K562 (cell line): ENCODE measurements at regions not wholly inside any gene's neighbourhood (a gene's known extent, or its start where the extent isn't known, plus 50 kb on each side); places are given as distances from the start of the nearest gene placed in this dataset.

Experiments used
- ATAC-seq: fragments of 200-7000 bp; cut with Tn5 transposase; 3 replicates; pipeline ENCODE4 v1.9.1; 2020; ENCODE audit warnings: moderate library complexity
- BruUV-seq: library from RNA; stranded (reverse); fragments of 400-500 nt; replicated peaks from 2 replicates; lab custom pipeline; 2021; lab: Mats Ljungman, UMichigan
- CTCF ChIA-PET: fragments of 300-600 bp; formaldehyde crosslinking; extraction: SDS; loops from one replicate; lab custom pipeline; 2021; ENCODE audit warnings: low intra/inter-chr PET ratio; lab: Yijun Ruan, JAX
- POLR2A ChIA-PET: fragments of 300-600, 350-650 bp; sonication (Branson Sonifier 250); formaldehyde crosslinking; extraction: SDS; loops from one replicate; lab custom pipeline; 2021; ENCODE audit warnings: antibody characterized with exemption, inconsistent platforms; lab: Yijun Ruan, JAX
- DNase-seq, 4 experiments: peaks; one replicate each; pipeline versions ENCODE4 v3.0.0 to v3.0.0-alpha.2; 2011 to 2018; ENCODE audit warnings: low spot score in 3 of 4, mixed read lengths in 3 of 4; ENCODE audit errors: extremely low read depth in 1 of 4
- FAIRE-seq: peaks from 2 replicates; lab custom pipeline; 2011; peaks lifted over from hg19 to GRCh38; lab: Jason Lieb, UNC
- H2AFZ ChIP-seq: 2 replicates; pipeline ENCODE4 v1.6.0; 2011; ENCODE audit warnings: low read depth, low read length, control low read depth, inconsistent platforms
- H3K27ac ChIP-seq: fragments of 200-600 bp; 3 replicates; pipeline ENCODE4 v1.8.0; 2011; ENCODE audit warnings: low read depth, mild to moderate bottlenecking, control low read depth, inconsistent platforms, low read length, moderate library complexity, mixed read lengths; ENCODE audit errors: extremely low read depth
- H3K27me3 ChIP-seq, 2 experiments: fragments of 300-600 bp in 1 of 2; 2 replicates in 1 of 2; 3 replicates in 1 of 2; pipeline versions ENCODE4 v1.6.0 to v1.8.0; 2011; ENCODE audit warnings: inconsistent platforms in 2 of 2, low read length in 2 of 2, mild to moderate bottlenecking in 1 of 2, mixed read lengths in 1 of 2, moderate library complexity in 1 of 2; ENCODE audit not compliant: control insufficient read depth in 2 of 2, insufficient read depth in 2 of 2
- H3K36me3 ChIP-seq: fragments of 300-600 bp; 3 replicates; pipeline ENCODE4 v1.8.0; 2011; ENCODE audit warnings: mild to moderate bottlenecking, low read length, inconsistent platforms; ENCODE audit not compliant: control insufficient read depth, insufficient read depth
- H3K4me1 ChIP-seq, 2 experiments: fragments of 200-600 bp in 1 of 2; replicated peaks in 1 of 2; 2 replicates in 1 of 2; 3 replicates in 1 of 2; pipeline versions ENCODE4 v1.5.1 to v1.8.0; 2011; ENCODE audit warnings: inconsistent platforms in 2 of 2, low read length in 2 of 2, mild to moderate bottlenecking in 1 of 2, mixed read lengths in 1 of 2, moderate library complexity in 1 of 2; ENCODE audit not compliant: control insufficient read depth in 2 of 2, insufficient read depth in 2 of 2
- H3K4me2 ChIP-seq: 2 replicates; pipeline ENCODE4 v1.6.1; 2011; ENCODE audit warnings: low read length, control low read depth, inconsistent platforms, mixed read lengths; ENCODE audit not compliant: insufficient read depth
- H3K4me3 ChIP-seq: fragments of 200-600 bp; sonication (generic), shearing (Covaris generic); 2 replicates; pipeline ENCODE4 v1.5.1; 2016; ENCODE audit warnings: control low read depth, inconsistent platforms
- H3K79me2 ChIP-seq: fragments of 200-600 bp; 3 replicates; pipeline ENCODE4 v1.8.0; 2011; ENCODE audit warnings: low read length, inconsistent platforms; ENCODE audit not compliant: control insufficient read depth, insufficient read depth
- H3K9ac ChIP-seq, 2 experiments: 2 replicates each; pipeline versions ENCODE4 v1.6.0 to v1.6.1; 2011; ENCODE audit warnings: low read depth in 2 of 2, low read length in 2 of 2, control low read depth in 1 of 2, inconsistent platforms in 1 of 2, mild to moderate bottlenecking in 1 of 2, mixed read lengths in 1 of 2; ENCODE audit not compliant: insufficient read depth in 1 of 2
- H3K9me1 ChIP-seq: one replicate; pipeline ENCODE4 v1.6.0; 2011; ENCODE audit warnings: inconsistent platforms, mild to moderate bottlenecking, low read length, moderate library complexity; ENCODE audit not compliant: control insufficient read depth, insufficient read depth
- H3K9me3 ChIP-seq: replicated peaks from 2 replicates; pipeline ENCODE4 v1.5.1; 2011; ENCODE audit warnings: low read depth, low read length, inconsistent platforms; ENCODE audit not compliant: control insufficient read depth, insufficient read depth
- H4K20me1 ChIP-seq: replicated peaks from 2 replicates; pipeline ENCODE4 v1.6.1; 2011; ENCODE audit warnings: low read length, inconsistent platforms, mixed read lengths; ENCODE audit not compliant: control insufficient read depth, insufficient read depth
- BRD4 ChIP-seq: fragments of 200-600 bp; sonication (generic); IDR thresholded peaks from 2 replicates; pipeline ENCODE4 v1.6.1; 2017; ENCODE audit warnings: inconsistent platforms
- MXI1 ChIP-seq: IDR thresholded peaks from 2 replicates; pipeline ENCODE4 v1.6.1; 2011; ENCODE audit warnings: low read depth, mild to moderate bottlenecking, improper control_type of control experiment, low read length
- RBM14 ChIP-seq: fragments of 200-400 bp; formaldehyde crosslinking; IDR thresholded peaks from 2 replicates; pipeline ENCODE4 v1.6.1; 2018; ENCODE audit warnings: low read depth, mild to moderate bottlenecking, low read length, moderate library complexity, borderline replicate concordance; ENCODE audit not compliant: insufficient read depth
- RFX5 ChIP-seq: IDR thresholded peaks from 2 replicates; pipeline ENCODE4 v1.6.1; 2011; ENCODE audit warnings: low read depth, mild to moderate bottlenecking, improper control_type of control experiment, low read length
- SIRT6 ChIP-seq: IDR thresholded peaks from one replicate; pipeline ENCODE4 v1.6.1; 2012; ENCODE audit warnings: low read depth, mild to moderate bottlenecking, control low read depth, inconsistent platforms, low read length, moderate library complexity
- SLC30A9 ChIP-seq: fragments of 250-450 bp; sonication (Bioruptor Pico); IDR thresholded peaks from 2 replicates; pipeline ENCODE4 v1.8.0; 2022; ENCODE audit warnings: mild to moderate bottlenecking, moderate library complexity
- SMARCC2 ChIP-seq: fragments of 450-650 bp; IDR thresholded peaks from 2 replicates; pipeline ENCODE4 v1.6.1; 2017; ENCODE audit warnings: antibody characterized with exemption, moderate library complexity, mild to moderate bottlenecking, low read depth
- TCF3 ChIP-seq: sonication (generic); formaldehyde crosslinking; IDR thresholded peaks from 2 replicates; pipeline ENCODE4 v1.4.0; 2020; ENCODE audit warnings: mild to moderate bottlenecking, missing genetic modification reagents
- WGBS: fragments of 100-300 bp; shearing (Covaris generic); methylation state at CpG from one replicate; pipeline ENCODE4 v1.1.6; 2016; ENCODE audit warnings: low coverage, mixed read lengths; ENCODE audit not compliant: insufficient coverage; ENCODE audit errors: missing lambda C conversion rate; 5-methylcytosine and 5-hydroxymethylcytosine counted together
- in situ Hi-C: fragments of 300-500 bp; cut with MboI; formaldehyde crosslinking; loops from 4 replicates; pipeline ENCODE4 v1.15.0; 2018; ENCODE audit warnings: inconsistent platforms, mixed read lengths
- intact Hi-C: fragments of 100-400 bp; cut with micrococcal nuclease; formaldehyde crosslinking; loops from 2 replicates; pipeline ENCODE4 v1.14.2; 2022
- TF ChIP-seq, protein P1 (sequence below): sonication (generic); formaldehyde crosslinking; IDR thresholded peaks from 2 replicates; pipeline ENCODE4 v1.8.0; 2023; ENCODE audit warnings: mild to moderate bottlenecking, missing genetic modification reagents
- TF ChIP-seq, protein P2 (sequence below): fragments of 450-650 bp; IDR thresholded peaks from 2 replicates; pipeline ENCODE4 v1.6.1; 2016; ENCODE audit warnings: missing biosample characterization, missing genetic modification characterization

DNA sequence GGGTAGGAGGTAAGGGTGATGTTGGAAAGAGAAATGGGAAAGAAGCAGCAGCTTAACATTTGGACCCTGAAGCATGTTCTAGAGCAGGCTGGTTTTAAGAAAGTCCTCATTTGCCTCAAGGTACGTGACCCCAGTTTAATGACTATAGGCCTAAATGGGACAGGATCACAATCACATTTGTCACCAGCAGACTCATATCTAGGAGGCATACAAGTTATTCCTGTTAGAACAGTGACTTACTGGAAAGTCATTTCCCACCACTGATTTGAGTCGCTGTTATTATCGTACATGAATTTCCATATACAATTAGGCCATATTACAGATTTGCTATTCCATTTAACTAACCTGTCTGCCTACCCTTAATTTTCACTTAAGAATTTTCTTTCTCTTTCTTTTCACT, 326.1 kb downstream of the DAD1 start:
- in situ Hi-C loops (no loop called here), intact Hi-C loops (no loop called here)
- no peaks in the 10 kb centered on the region for H3K9me1 ChIP-seq
- DNase-seq, result no peak
- no peaks in the 10 kb centered on the region for H4K20me1 ChIP-seq
- WGBS, result 0% methylated on average over 3 of the region's 3 CpGs
- POLR2A ChIA-PET, result no interaction called here
- TF ChIP-seq TCF3, result no peak
- no peak for TF ChIP-seq SLC30A9
- no peak for TF ChIP-seq BRD4
- no peak for TF ChIP-seq MXI1
- TF ChIP-seq, protein P1, sequence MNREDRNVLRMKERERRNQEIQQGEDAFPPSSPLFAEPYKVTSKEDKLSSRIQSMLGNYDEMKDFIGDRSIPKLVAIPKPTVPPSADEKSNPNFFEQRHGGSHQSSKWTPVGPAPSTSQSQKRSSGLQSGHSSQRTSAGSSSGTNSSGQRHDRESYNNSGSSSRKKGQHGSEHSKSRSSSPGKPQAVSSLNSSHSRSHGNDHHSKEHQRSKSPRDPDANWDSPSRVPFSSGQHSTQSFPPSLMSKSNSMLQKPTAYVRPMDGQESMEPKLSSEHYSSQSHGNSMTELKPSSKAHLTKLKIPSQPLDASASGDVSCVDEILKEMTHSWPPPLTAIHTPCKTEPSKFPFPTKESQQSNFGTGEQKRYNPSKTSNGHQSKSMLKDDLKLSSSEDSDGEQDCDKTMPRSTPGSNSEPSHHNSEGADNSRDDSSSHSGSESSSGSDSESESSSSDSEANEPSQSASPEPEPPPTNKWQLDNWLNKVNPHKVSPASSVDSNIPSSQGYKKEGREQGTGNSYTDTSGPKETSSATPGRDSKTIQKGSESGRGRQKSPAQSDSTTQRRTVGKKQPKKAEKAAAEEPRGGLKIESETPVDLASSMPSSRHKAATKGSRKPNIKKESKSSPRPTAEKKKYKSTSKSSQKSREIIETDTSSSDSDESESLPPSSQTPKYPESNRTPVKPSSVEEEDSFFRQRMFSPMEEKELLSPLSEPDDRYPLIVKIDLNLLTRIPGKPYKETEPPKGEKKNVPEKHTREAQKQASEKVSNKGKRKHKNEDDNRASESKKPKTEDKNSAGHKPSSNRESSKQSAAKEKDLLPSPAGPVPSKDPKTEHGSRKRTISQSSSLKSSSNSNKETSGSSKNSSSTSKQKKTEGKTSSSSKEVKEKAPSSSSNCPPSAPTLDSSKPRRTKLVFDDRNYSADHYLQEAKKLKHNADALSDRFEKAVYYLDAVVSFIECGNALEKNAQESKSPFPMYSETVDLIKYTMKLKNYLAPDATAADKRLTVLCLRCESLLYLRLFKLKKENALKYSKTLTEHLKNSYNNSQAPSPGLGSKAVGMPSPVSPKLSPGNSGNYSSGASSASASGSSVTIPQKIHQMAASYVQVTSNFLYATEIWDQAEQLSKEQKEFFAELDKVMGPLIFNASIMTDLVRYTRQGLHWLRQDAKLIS (CRISPR knock-in tag), result no peak
- no peak for TF ChIP-seq SIRT6
- TF ChIP-seq, protein P2, sequence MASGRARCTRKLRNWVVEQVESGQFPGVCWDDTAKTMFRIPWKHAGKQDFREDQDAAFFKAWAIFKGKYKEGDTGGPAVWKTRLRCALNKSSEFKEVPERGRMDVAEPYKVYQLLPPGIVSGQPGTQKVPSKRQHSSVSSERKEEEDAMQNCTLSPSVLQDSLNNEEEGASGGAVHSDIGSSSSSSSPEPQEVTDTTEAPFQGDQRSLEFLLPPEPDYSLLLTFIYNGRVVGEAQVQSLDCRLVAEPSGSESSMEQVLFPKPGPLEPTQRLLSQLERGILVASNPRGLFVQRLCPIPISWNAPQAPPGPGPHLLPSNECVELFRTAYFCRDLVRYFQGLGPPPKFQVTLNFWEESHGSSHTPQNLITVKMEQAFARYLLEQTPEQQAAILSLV (tag), result no peak
- no peak for TF ChIP-seq SMARCC2
- no peak for TF ChIP-seq RFX5
- TF ChIP-seq RBM14, result no peak
- H3K4me3 ChIP-seq, result no peak overlapping the region
- CTCF ChIA-PET, result no interaction called here
- FAIRE-seq, result no peak
- no peaks in the 10 kb centered on the region for H3K27me3 ChIP-seq
- H2AFZ ChIP-seq, result no peak overlapping the region
- ATAC-seq, result no peak
- no peaks in the 10 kb centered on the region for H3K4me1 ChIP-seq
- no peak overlapping the region for H3K27ac ChIP-seq
- H3K79me2 ChIP-seq, result no peaks in the 10 kb centered on the region
- no TSS peak for BruUV-seq
- no peaks in the 10 kb centered on the region for H3K9me3 ChIP-seq
- no peak overlapping the region for H3K9ac ChIP-seq
- no peak overlapping the region for H3K4me2 ChIP-seq
- H3K36me3 ChIP-seq, result no peaks in the 10 kb centered on the region
